HG02970 (cell line): ENCODE measurements at regions not wholly inside any gene's neighbourhood (a gene's known extent, or its start where the extent isn't known, plus 50 kb on each side); places are given as distances from the start of the nearest gene placed in this dataset.
"Not testable (repeated sequence)": the region's sequence is repeated elsewhere in the genome, so short reads cannot be mapped to it uniquely, and the experiment has no call there.

ENCODE experiments used
- ATAC-seq: cut with Tn5 transposase; IDR thresholded peaks from one replicate; pipeline ENCODE4 v1.9.1; 2021; ENCODE audit warnings: mild to moderate bottlenecking, moderate library complexity, moderate number of reproducible peaks; ENCODE audit not compliant: unreplicated experiment, low FRiP score

GRCh38 chr10:85410586-85410985, 956.0 kb downstream of the GRID1 start:
- not testable (repeated sequence) for ATAC-seq

GRCh38 chr10:85413570-85413969, 953.0 kb downstream of the GRID1 start:
- ATAC-seq, result no peak

- ATAC-seq, result no peak
Observed at GRCh38 chr10:85420501-85421191, 945.9 kb downstream of the GRID1 start.

GRCh38 chr10:85421421-85421820, 945.2 kb downstream of the GRID1 start:
- no peak for ATAC-seq

GRCh38 chr10:85429126-85429525, 937.5 kb downstream of the GRID1 start:
- ATAC-seq, result no peak

GRCh38 chr10:85430991-85431390, 935.6 kb downstream of the GRID1 start:
- no peak for ATAC-seq

- no peak for ATAC-seq
Observed at GRCh38 chr10:85433248-85433647, 933.3 kb downstream of the GRID1 start.

- no peak for ATAC-seq
Observed at GRCh38 chr10:85444868-85445267, 921.7 kb downstream of the GRID1 start.

GRCh38 chr10:85445702-85446101, 920.9 kb downstream of the GRID1 start:
- ATAC-seq, result no peak

GRCh38 chr10:85446827-85447226, 919.8 kb downstream of the GRID1 start:
- no peak for ATAC-seq

GRCh38 chr10:85447690-85448089, 918.9 kb downstream of the GRID1 start:
- ATAC-seq, result no peak

GRCh38 chr10:85448716-85449115, 917.9 kb downstream of the GRID1 start:
- no peak for ATAC-seq

GRCh38 chr10:85454386-85454785, 912.2 kb downstream of the GRID1 start:
- ATAC-seq, result no peak

- ATAC-seq, result no peak
Observed at GRCh38 chr10:85457191-85457590, 909.4 kb downstream of the GRID1 start.

GRCh38 chr10:85458324-85458723, 908.3 kb downstream of the GRID1 start:
- no peak for ATAC-seq

- no peak for ATAC-seq
Observed at GRCh38 chr10:85459906-85460305, 906.7 kb downstream of the GRID1 start.

GRCh38 chr10:85464336-85464735, 902.3 kb downstream of the GRID1 start:
- no peak for ATAC-seq

- no peak for ATAC-seq
Observed at GRCh38 chr10:85477979-85478378, 888.6 kb downstream of the GRID1 start.

- ATAC-seq, result no peak
Observed at GRCh38 chr10:85490431-85490830, 876.2 kb downstream of the GRID1 start.

GRCh38 chr10:85491652-85492051, 874.9 kb downstream of the GRID1 start:
- no peak for ATAC-seq

GRCh38 chr10:85492684-85493083, 873.9 kb downstream of the GRID1 start:
- ATAC-seq, result no peak

GRCh38 chr10:85493703-85494102, 872.9 kb downstream of the GRID1 start:
- no peak for ATAC-seq

GRCh38 chr10:85504641-85505040, 862.0 kb downstream of the GRID1 start:
- ATAC-seq, result not testable (repeated sequence)
